Activated T-cell treated with anti-CD3 and anti-CD28 coated beads, Interleukin-2, amount 50 U/mL, for 72 hours (primary cell): ENCODE measurements at regions not wholly inside any gene's neighbourhood (a gene's known extent, or its start where the extent isn't known, plus 50 kb on each side); places are given as distances from the start of the nearest gene placed in this dataset.
A peak's percentile ranks its signal among the peaks of the same experiment; 100 is the strongest.
"Not testable (repeated sequence)": the region's sequence is repeated elsewhere in the genome, so short reads cannot be mapped to it uniquely, and the experiment has no call there.

Experiments used
- ATAC-seq, 2 donors: fragments of 150-1000 bp; cut with Tn5 transposase; replicated peaks in 1 of 2; 2 replicates each; pipeline ENCODE4 v1.10.0; 2021; ENCODE audit warnings: moderate library complexity in 2 of 2, mild to moderate bottlenecking in 1 of 2
- DNase-seq, 2 donors: peaks; one replicate each; pipeline ENCODE4 v3.0.0; 2021 to 2022; ENCODE audit warnings: mixed read lengths in 1 of 2
- H3K27ac Mint-ChIP-seq: one replicate; pipeline ENCODE4 v1.8.0; 2022; ENCODE audit warnings: mild to moderate bottlenecking, moderate library complexity, mixed read lengths
- H3K27me3 Mint-ChIP-seq: one replicate; pipeline ENCODE4 v1.8.0; 2022; ENCODE audit warnings: low read depth, mixed read lengths
- H3K36me3 Mint-ChIP-seq, 2 donors: one replicate each; pipeline ENCODE4 v1.8.0; 2022; ENCODE audit warnings: mixed read lengths in 2 of 2, mild to moderate bottlenecking in 1 of 2; ENCODE audit not compliant: insufficient read depth in 2 of 2
- H3K4me1 Mint-ChIP-seq: one replicate; pipeline ENCODE4 v1.8.0; 2022; ENCODE audit warnings: low read depth, mixed read lengths
- H3K4me3 Mint-ChIP-seq, 2 donors: one replicate each; pipeline ENCODE4 v1.8.0; 2022; ENCODE audit warnings: mild to moderate bottlenecking in 2 of 2, mixed read lengths in 2 of 2, moderate library complexity in 2 of 2
- H3K9me3 Mint-ChIP-seq, 2 donors: one replicate each; pipeline ENCODE4 v1.8.0; 2022; ENCODE audit warnings: mixed read lengths in 2 of 2

DNA sequence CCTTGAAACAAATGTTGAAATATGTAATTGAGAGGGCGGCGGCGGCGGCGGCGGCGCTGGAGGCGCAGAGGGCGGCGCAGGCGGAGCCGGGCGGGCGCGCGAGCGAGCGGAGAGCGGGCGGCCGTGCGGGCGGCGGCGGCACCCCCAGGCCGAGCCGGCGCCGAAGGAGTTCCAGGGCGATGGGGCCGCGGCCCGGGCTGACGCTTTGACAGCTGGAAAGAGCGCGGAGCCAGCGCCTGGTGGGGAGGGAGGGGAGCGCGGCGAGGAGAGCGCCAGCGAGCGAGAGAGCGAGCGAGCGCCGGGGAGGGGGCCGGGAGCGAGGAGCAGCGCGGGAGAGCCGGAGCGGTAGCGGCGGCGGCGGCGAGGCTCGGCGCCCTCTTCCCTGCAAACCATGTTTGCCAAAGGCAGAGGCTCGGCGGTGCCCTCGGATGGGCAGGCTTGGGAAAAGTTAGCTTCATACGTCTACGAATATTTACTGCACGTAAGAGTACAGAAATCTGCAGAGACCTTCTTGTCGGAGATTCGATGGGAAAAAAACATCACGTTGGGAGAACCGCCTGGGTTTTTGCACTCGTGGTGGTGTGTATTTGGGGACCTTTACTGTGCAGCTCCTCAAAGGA is 116.8 kb upstream of the CDK13 start:
- Mint-ChIP-seq H3K27me3 (peaks cover 54% of the 10 kb centered on the region), H3K4me3 (peak overlapping the region; percentile 55 to 62)
- not testable (repeated sequence) for H3K9me3 Mint-ChIP-seq, H3K36me3 Mint-ChIP-seq, H3K27ac Mint-ChIP-seq, H3K4me1 Mint-ChIP-seq
- ATAC-seq (peak; percentile 85 to 93), DNase-seq (peak; percentile 37 to 48)

GRCh38 chr7:39833865-39834634 is 116.0 kb upstream of the CDK13 start:
- Mint-ChIP-seq H3K27me3 (peaks cover 46% of the 10 kb centered on the region), H3K4me3 (peak overlapping the region; percentile 55 to 62)
- DNase-seq, ATAC-seq, H3K36me3 Mint-ChIP-seq, H3K27ac Mint-ChIP-seq, H3K9me3 Mint-ChIP-seq, H3K4me1 Mint-ChIP-seq: not testable (repeated sequence)

DNA sequence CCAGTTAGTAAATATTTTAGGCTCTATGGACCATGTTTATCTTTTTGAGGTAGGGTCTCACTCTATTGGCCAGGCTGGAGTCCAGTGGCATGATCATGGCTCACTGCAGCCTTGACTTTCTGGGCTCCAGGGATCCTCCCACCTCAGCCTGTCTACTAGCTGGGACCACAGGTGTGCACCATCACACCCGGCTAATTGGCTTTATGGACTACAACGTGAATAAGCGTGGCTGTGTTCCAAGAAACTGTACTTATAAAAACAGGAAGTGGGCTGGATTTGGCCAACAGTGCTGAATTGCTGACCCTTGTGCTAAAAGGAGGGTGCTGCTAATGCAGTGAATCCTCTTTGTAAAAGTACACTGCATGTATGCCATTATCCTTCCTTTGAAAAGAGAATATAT is 111.7 kb upstream of the CDK13 start:
- peaks cover 55% of the 10 kb centered on the region for H3K27me3 Mint-ChIP-seq
- DNase-seq (no peak), ATAC-seq (no peak)
- no peaks in the 10 kb centered on the region for H3K9me3 Mint-ChIP-seq
- no peak overlapping the region for H3K27ac Mint-ChIP-seq
- H3K4me3 Mint-ChIP-seq = no peak overlapping the region
- no peaks in the 10 kb centered on the region for H3K4me1 Mint-ChIP-seq
- no peaks in the 10 kb centered on the region for H3K36me3 Mint-ChIP-seq

GRCh38 chr7:39845006-39845405 is 105.0 kb upstream of the CDK13 start:
- Mint-ChIP-seq H3K4me3 (no peak overlapping the region), H3K27ac (no peak overlapping the region), H3K36me3 (no peaks in the 10 kb centered on the region), H3K27me3 (peaks cover 23% of the 10 kb centered on the region), H3K4me1 (no peaks in the 10 kb centered on the region), H3K9me3 (no peaks in the 10 kb centered on the region)
- ATAC-seq = no peak
- DNase-seq = no peak

GRCh38 chr7:39847227-39847626 is 102.8 kb upstream of the CDK13 start:
- no peaks in the 10 kb centered on the region for H3K9me3 Mint-ChIP-seq
- H3K36me3 Mint-ChIP-seq = no peaks in the 10 kb centered on the region
- ATAC-seq = no peak
- peaks cover 15% of the 10 kb centered on the region for H3K27me3 Mint-ChIP-seq
- DNase-seq = no peak
- H3K4me3 Mint-ChIP-seq = no peak overlapping the region
- H3K27ac Mint-ChIP-seq = no peak overlapping the region
- no peaks in the 10 kb centered on the region for H3K4me1 Mint-ChIP-seq

DNA sequence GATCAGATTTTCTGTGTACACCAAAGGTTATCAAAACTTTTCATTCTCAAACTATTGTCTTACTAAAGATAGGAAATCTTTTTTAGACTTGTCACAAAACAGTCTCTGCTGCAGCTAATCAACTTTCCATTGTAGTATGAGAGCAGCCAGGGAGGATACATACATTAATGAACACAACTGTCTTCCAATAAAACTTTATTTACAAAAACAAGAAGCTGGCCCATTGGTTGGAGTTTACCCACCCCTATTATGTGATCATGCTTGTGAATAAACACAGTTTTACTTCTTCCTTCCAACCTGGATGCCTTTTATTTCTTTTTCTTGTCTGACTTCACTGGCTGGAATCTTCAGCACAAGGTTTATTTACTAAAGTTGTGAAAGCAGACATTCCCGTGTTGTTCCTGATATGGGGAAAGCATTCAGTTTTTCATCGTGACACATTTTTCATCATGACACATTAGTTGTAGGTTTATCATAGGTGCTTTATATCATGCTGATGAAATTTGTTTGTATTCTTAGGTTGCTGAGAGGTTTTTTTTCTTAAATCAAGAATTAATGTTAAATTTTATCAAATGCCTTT is 98.5 kb upstream of the CDK13 start:
- no peak overlapping the region for H3K27ac Mint-ChIP-seq
- ATAC-seq (no peak), DNase-seq (no peak)
- peaks cover 9% of the 10 kb centered on the region for H3K4me1 Mint-ChIP-seq
- no peak overlapping the region for H3K4me3 Mint-ChIP-seq
- H3K9me3 Mint-ChIP-seq = no peaks in the 10 kb centered on the region
- peaks cover 22% of the 10 kb centered on the region for H3K27me3 Mint-ChIP-seq
- H3K36me3 Mint-ChIP-seq = no peaks in the 10 kb centered on the region

- H3K9me3 Mint-ChIP-seq, H3K27ac Mint-ChIP-seq, H3K36me3 Mint-ChIP-seq, DNase-seq, H3K4me1 Mint-ChIP-seq: not testable (repeated sequence)
- peaks cover 22% of the 10 kb centered on the region for H3K27me3 Mint-ChIP-seq
- ATAC-seq = peak; percentile 99 to 100
- peak overlapping the region; percentile 83 to 86 for H3K4me3 Mint-ChIP-seq
Observed at GRCh38 chr7:39854616-39855324, 95.3 kb upstream of the CDK13 start.

- no peaks in the 10 kb centered on the region for H3K36me3 Mint-ChIP-seq
- H3K9me3 Mint-ChIP-seq = no peaks in the 10 kb centered on the region
- H3K27ac Mint-ChIP-seq = no peak overlapping the region
- peak; percentile 62 to 78 for ATAC-seq
- no peak for DNase-seq
- peaks cover 22% of the 10 kb centered on the region for H3K27me3 Mint-ChIP-seq
- H3K4me1 Mint-ChIP-seq = peaks cover 9% of the 10 kb centered on the region
- peak overlapping the region; percentile 83 to 86 for H3K4me3 Mint-ChIP-seq
Observed at GRCh38 chr7:39855325-39855674, 94.8 kb upstream of the CDK13 start.

GRCh38 chr7:39863675-39864322 is 86.3 kb upstream of the CDK13 start:
- not testable (repeated sequence) for H3K4me3 Mint-ChIP-seq, H3K27ac Mint-ChIP-seq, ATAC-seq, H3K9me3 Mint-ChIP-seq, H3K4me1 Mint-ChIP-seq, H3K36me3 Mint-ChIP-seq, H3K27me3 Mint-ChIP-seq, DNase-seq

GRCh38 chr7:39869888-39870522 is 80.1 kb upstream of the CDK13 start:
- not testable (repeated sequence) for H3K36me3 Mint-ChIP-seq, ATAC-seq, DNase-seq, H3K27ac Mint-ChIP-seq, H3K27me3 Mint-ChIP-seq, H3K4me1 Mint-ChIP-seq, H3K9me3 Mint-ChIP-seq, H3K4me3 Mint-ChIP-seq

- not testable (repeated sequence) for H3K27ac Mint-ChIP-seq, ATAC-seq, H3K4me1 Mint-ChIP-seq
Observed at GRCh38 chr7:39871610-39872009, 78.4 kb upstream of the CDK13 start.

DNA sequence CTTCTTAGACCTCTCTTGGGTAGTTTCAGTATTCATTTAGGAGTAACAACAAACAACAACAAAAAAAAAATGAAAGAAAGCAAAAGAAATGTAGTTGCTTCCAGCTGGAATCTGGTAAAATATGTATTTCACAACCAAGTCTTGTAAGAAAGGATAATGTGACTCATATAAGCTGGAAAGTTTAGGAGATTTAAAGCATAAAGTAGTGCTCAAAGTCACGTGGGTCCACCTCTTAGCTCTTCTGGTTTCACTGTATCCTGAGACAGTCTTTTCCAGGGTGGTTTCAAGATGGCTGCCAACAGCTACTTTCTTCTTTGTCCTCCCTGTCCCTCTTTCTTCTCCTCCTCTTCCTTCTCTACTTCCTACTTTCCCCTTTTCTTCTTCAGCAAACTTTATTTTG is 69.5 kb upstream of the CDK13 start:
- Mint-ChIP-seq H3K9me3 (peaks cover 6 to 9% of the 10 kb centered on the region in 2 donors), H3K27ac (no peak overlapping the region), H3K27me3 (peaks cover 8% of the 10 kb centered on the region), H3K4me1 (no peaks in the 10 kb centered on the region), H3K4me3 (no peak overlapping the region), H3K36me3 (peaks cover 7 to 8% of the 10 kb centered on the region in 2 donors)
- ATAC-seq = no peak
- DNase-seq = no peak

More at GRCh38 chr7:39871610-39872009, 78.4 kb upstream of the CDK13 start:
- not testable (repeated sequence) for H3K4me3 Mint-ChIP-seq, DNase-seq, H3K36me3 Mint-ChIP-seq, H3K9me3 Mint-ChIP-seq
- H3K27me3 Mint-ChIP-seq = peaks cover 10% of the 10 kb centered on the region
